GM19240 (cell line): ENCODE measurements at regions not wholly inside any gene's neighbourhood (a gene's known extent, or its start where the extent isn't known, plus 50 kb on each side); places are given as distances from the start of the nearest gene placed in this dataset.
"Not testable (repeated sequence)": the region's sequence is repeated elsewhere in the genome, so short reads cannot be mapped to it uniquely, and the experiment has no call there.

Experiments
- DNase-seq: peaks from one replicate; pipeline ENCODE4 v3.0.0; 2011; ENCODE audit warnings: low spot score; ENCODE audit not compliant: insufficient read length

DNA sequence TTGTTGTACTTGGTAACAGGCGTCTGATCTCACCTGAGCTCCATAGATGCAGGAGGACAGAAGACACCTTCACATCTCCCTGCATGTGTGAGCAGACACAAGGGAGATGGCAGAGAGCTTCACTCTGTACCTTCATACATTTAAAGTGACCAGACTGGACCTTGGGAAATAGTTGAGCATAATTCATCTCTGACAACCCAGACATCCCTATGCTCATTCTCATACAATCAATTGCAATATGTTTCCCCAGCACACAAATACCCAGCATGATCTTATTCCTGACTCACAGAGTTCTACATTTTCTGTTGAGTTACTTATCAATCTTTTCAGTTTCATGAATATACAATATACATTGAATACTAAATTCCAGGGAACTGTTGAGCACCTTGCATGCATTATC is 488.2 kb upstream of the API5 start:
- DNase-seq = no peak

DNA sequence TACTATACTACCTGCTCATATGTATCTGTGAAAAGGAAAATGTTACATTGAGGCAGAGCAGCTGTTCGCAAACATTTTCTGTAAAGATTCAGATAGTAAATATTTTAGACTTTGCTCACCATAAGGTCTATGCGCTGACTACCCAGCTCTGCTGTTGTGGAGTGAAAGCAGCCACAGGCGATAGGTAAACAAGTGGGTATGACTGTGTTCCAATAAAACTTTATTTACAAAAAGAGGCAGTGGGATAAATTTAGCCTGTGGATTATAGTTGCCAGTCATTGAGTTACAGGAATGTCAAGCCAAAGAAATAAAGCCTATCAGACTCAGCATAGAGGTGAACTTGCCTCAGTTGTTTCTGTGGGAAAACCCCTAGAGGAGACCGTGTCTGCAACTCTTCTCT is 487.7 kb upstream of the API5 start:
- no peak for DNase-seq

DNA sequence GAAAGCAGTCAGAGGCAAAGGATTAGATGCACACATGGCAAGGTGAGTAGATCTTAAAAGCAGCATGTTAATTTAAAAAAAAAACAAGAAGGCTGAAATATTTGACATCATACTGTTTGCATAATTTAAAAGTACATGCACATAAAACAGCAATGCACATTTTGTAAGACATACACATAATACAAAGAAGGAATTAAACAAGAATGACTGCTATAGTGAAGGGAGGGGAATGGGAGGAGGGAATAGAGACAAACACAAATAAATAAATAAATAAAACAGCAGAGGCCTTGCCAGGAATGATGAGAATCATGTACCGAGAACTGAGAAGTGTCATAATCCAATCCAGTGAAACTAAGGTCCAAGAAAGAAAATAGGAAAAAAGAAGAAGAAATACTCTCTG is 486.2 kb upstream of the API5 start:
- no peak for DNase-seq

GRCh38 chr11:42827845-42828244 is 484.0 kb upstream of the API5 start:
- DNase-seq = no peak

- DNase-seq = no peak
Observed at GRCh38 chr11:42837994-42838393, 473.8 kb upstream of the API5 start.

DNA sequence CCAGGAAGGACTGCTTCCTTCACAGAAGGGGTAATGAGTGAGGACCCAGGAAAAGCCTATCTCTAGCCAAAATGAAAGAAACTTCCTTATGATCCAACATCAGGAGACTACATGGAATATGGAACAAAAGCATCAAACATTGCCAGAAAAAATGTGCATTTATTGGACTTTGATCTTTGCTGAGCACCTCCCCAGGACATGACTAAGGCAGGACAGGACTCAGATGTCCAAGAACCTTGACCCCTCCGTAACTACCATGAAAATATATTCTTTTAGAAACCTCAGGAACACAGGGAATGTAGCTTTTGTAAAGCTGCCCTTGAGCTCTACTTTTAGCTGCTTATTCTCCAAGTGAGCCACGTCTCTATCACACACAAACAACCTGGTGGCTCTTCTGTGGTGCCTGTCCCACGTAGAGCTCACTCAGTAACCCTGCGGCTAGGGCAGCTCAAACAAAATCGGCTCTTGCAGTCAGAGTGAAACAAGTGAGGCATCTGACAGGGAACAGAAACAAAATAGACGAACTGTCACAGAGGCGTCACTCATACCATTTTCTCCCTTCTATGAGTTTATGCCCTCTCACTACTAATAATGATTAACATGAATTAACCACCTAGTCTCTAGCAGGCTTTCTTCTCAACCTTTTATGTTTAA is 471.5 kb upstream of the API5 start:
- DNase-seq = no peak

- no peak for DNase-seq
Observed at GRCh38 chr11:42840860-42841259, 470.9 kb upstream of the API5 start.

- DNase-seq = no peak
Observed at GRCh38 chr11:42841556-42841955, 470.2 kb upstream of the API5 start.

- no peak for DNase-seq
Observed at GRCh38 chr11:42849362-42849761, 462.4 kb upstream of the API5 start.

DNA sequence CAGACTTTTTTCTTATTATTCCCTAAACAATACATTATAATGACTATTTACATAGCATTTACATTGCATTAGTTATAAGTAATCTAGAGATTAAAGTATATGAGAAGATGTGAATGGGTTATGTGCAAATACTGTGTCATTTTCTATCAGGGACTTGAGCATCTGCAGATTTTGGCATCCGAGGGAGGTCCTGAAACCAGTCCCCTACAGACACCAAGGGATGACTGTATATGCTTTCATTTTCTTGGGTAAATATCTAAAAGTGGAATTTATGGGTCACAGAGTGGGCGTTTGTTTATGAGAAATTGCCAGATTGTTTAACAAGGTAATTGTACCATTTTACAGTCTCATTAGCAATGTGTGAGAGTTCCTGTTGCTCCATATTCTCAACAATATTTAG is 454.5 kb upstream of the API5 start:
- DNase-seq = no peak

GRCh38 chr11:42870480-42870879 is 441.3 kb upstream of the API5 start:
- DNase-seq = no peak

DNA sequence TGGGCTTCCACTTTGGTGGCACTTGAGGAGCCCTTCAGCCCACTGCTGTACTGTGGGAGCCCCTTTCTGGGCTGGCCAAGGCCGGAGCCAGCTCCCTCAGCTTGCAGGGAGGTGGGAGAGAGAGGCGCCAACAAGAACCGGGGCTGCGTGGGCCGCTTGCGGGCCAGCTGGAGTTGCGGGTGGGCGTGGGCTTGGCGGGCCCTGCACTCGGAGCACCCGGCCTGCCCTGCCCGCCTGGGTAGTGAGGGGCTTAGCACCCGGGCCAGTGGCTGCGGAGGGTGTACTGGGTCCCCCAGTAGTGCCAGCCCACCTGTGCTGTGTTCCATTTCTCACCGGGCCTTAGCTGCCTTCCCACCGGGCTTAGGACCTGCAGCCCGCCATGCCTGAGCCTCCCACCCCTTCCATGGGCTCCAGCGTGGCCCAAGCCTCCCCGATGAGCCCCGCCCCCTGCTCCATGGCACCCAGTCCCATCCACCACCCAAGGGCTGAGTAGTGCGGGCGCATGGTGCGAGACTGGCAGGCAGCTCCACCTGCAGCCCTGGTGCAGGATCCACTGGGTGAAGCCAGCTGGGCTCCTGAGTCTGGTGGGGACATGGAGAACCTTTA is 437.9 kb upstream of the API5 start:
- not testable (repeated sequence) for DNase-seq

GRCh38 chr11:42881335-42881734 is 430.5 kb upstream of the API5 start:
- DNase-seq = not testable (repeated sequence)

- no peak for DNase-seq
Observed at GRCh38 chr11:42890773-42891172, 421.0 kb upstream of the API5 start.

DNA sequence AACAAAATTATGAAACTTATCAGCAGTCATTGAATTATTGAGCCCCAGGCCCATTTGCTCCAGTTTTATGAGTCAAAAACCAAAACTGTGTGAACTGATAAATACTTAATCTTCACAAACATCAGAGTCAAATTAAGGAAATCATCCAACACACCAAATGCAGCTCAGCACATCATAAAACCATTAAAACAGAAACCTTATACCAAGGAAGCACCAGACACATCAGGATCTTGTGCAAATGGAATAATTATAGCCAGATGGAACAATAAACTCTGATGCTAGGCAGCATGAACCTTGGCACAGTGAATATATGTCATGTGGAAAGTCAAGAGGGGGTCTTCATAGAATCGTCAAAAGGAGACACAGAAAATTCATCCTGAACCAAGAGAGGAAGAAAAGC is 410.7 kb upstream of the API5 start:
- DNase-seq = no peak

- no peak for DNase-seq
Observed at GRCh38 chr11:42906226-42906625, 405.6 kb upstream of the API5 start.

- no peak for DNase-seq
Observed at GRCh38 chr11:42913731-42914130, 398.1 kb upstream of the API5 start.

DNA sequence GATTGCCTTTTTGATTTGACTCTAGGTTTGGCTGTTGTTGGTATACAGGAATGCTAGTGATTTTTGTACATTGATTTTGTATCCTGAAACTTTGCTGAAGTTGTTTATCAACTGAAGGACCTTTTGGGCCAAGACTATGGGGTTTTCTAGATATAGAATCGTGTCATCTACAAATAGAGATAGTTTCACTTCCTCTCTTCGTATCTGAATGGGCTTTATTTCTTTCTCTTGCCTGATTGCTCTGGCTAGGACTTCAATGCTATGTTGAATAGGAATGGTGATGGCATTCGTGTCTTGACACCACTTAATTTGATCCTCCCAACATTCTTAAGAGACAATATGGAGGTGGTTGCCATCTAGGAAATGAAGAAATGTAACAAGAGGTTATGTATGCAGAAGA is 388.1 kb upstream of the API5 start:
- DNase-seq = no peak

GRCh38 chr11:42925916-42926315 is 385.9 kb upstream of the API5 start:
- no peak for DNase-seq

- DNase-seq = no peak
Observed at GRCh38 chr11:42947405-42947804, 364.4 kb upstream of the API5 start.

- DNase-seq = not testable (repeated sequence)
Observed at GRCh38 chr11:42949738-42950376, 361.9 kb upstream of the API5 start.

DNA sequence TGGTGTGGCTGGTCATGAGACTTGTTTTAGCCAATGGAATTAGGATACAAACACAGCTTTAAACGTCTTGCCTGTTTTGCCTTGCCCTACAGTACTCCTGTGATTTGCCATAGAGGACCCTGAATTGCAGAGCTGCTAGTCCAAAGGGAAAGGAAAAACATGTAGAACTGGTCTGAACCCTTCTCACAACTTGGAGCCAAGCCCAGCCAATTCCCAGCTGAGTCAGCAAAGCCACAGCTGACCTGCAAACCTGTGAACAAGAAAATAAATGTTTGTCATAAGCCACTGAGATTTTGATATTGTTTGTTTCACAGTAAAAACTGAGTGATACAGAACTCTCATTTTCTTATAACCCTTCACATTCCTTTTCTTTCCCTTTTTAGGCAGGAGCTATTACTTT is 360.5 kb upstream of the API5 start:
- DNase-seq = no peak

DNA sequence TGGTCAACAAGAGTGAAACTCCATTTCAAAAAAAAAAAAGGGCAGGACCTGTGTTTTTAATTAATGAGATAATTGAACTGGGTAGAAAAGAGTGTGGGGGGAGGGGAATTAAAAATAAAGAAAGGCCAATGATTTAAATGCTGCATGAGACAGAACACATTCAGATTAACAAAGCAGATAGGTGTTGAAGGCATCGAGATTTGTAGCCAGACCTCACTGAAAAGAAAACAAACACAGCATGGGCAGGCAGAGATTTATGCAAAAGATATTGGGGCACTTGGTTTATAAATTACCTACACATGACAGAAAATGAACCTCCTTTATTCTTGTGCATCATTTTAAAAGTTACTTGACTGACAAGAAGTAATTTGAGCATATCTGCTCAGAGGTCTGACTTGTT is 354.0 kb upstream of the API5 start:
- no peak for DNase-seq
